Lower lobe of right lung (tissue), 2 donors: ENCODE measurements at regions not wholly inside any gene's neighbourhood (a gene's known extent, or its start where the extent isn't known, plus 50 kb on each side); places are given as distances from the start of the nearest gene placed in this dataset.

Experiments
- ATAC-seq, 2 donors: fragments of 200-7000 bp; cut with Tn5 transposase; one replicate each; pipeline ENCODE4 v1.9.1; 2020 to 2022; ENCODE audit warnings: mild to moderate bottlenecking in 2 of 2, moderate library complexity in 2 of 2
- DNase-seq: peaks from one replicate; pipeline ENCODE4 v3.0.0-alpha.2; 2020
- H3K27ac ChIP-seq: fragments of 200-600 bp; one replicate; pipeline ENCODE4 v1.8.0; 2022
- H3K27me3 ChIP-seq: fragments of 200-600 bp; one replicate; pipeline ENCODE4 v1.8.0; 2022; ENCODE audit warnings: low read depth
- H3K36me3 ChIP-seq: fragments of 200-600 bp; one replicate; pipeline ENCODE4 v1.8.0; 2022; ENCODE audit warnings: mild to moderate bottlenecking
- H3K4me1 ChIP-seq: fragments of 200-600 bp; one replicate; pipeline ENCODE4 v1.8.0; 2022
- H3K4me3 ChIP-seq: fragments of 200-600 bp; one replicate; pipeline ENCODE4 v1.8.0; 2022; ENCODE audit warnings: mild to moderate bottlenecking
- H3K9me3 ChIP-seq: fragments of 200-600 bp; one replicate; pipeline ENCODE4 v1.8.0; 2022
- CTCF ChIP-seq: fragments of 200-600 bp; IDR thresholded peaks from one replicate; pipeline ENCODE4 v1.8.0; 2022; ENCODE audit warnings: antibody characterized with exemption, mild to moderate bottlenecking
- intact Hi-C: fragments of 100-400 bp; cut with DNase I; formaldehyde crosslinking; loops from one replicate; pipeline ENCODE4 v1.11.0; 2022
- donor health status: DM: no; HTN: yes; CAD: no; lungs with severe emphysema.

- intact Hi-C loops, result no loop called here
- TF ChIP-seq CTCF, result no peak
Observed at GRCh38 chr16:6932871-6933385, 399.7 kb upstream of the RBFOX1 start.

GRCh38 chr16:6929868-6930267 is 402.8 kb upstream of the RBFOX1 start:
- H3K27ac ChIP-seq, result no peak overlapping the region
- no peaks in the 10 kb centered on the region for H3K27me3 ChIP-seq
- TF ChIP-seq CTCF, result no peak
- DNase-seq, result no peak
- no peaks in the 10 kb centered on the region for H3K36me3 ChIP-seq
- intact Hi-C loops, result no loop called here
- H3K4me3 ChIP-seq, result no peak overlapping the region
- H3K4me1 ChIP-seq, result no peaks in the 10 kb centered on the region
- H3K9me3 ChIP-seq, result no peaks in the 10 kb centered on the region
- ATAC-seq, result no peak

More at GRCh38 chr16:6932871-6933385, 399.7 kb upstream of the RBFOX1 start:
- Histone ChIP-seq H3K27ac (no peak overlapping the region), H3K27me3 (no peaks in the 10 kb centered on the region), H3K9me3 (no peaks in the 10 kb centered on the region), H3K4me3 (no peak overlapping the region), H3K4me1 (no peaks in the 10 kb centered on the region), H3K36me3 (no peaks in the 10 kb centered on the region)
- DNase-seq, result no peak
- no peak for ATAC-seq

DNA sequence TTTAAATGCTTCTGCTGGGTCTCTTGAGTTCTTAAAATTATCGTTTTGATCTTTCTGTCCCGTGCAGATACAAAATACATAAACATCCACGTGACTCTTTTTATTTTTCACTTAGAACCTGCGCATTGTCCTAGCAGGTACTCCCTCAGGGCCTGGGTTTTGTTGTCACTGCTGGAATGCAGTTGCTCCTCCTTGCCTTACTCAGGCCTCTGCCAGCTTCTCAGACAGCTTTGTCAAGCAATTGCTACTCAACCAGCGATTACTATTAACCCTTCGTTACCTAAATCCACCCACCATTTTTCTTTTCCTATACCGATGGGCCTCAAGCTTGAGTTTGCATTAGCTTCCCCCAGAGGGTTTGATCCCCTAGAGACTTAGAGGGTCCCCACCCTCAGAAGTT is 405.9 kb upstream of the RBFOX1 start:
- H3K4me1 ChIP-seq, result no peaks in the 10 kb centered on the region
- intact Hi-C loops, result no loop called here
- no peak overlapping the region for H3K4me3 ChIP-seq
- DNase-seq (no peak), ATAC-seq (no peak)
- no peaks in the 10 kb centered on the region for H3K27me3 ChIP-seq
- H3K36me3 ChIP-seq, result no peaks in the 10 kb centered on the region
- TF ChIP-seq CTCF, result no peak
- no peaks in the 10 kb centered on the region for H3K9me3 ChIP-seq
- no peak overlapping the region for H3K27ac ChIP-seq

DNA sequence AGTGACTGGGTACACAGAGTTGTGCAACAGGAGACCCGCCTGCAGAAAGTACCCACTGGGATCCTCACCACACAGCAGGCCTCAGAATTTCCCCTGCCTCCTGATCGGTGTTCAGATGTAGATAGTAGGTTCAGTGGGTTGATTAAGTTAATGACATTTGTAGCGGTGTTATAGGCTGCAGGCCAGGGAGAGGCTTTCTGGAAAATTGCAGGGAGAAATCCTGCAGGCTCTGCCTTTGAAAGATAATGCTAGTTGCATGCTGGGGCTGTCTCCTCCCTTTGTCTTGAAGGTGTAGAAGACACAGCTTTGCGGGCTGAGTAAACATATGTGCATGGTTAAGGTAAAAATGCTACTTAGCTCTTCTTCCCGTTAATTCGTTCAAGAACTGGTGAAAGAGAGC is 406.3 kb upstream of the RBFOX1 start:
- no peak for TF ChIP-seq CTCF
- Histone ChIP-seq H3K4me3 (no peak overlapping the region), H3K4me1 (no peaks in the 10 kb centered on the region), H3K27me3 (no peaks in the 10 kb centered on the region), H3K27ac (no peak overlapping the region), H3K9me3 (no peaks in the 10 kb centered on the region), H3K36me3 (no peaks in the 10 kb centered on the region)
- DNase-seq, result no peak
- intact Hi-C loops, result no loop called here
- ATAC-seq, result no peak

- intact Hi-C loops, result no loop called here
- DNase-seq (no peak), ATAC-seq (no peak)
- Histone ChIP-seq H3K4me3 (no peak overlapping the region), H3K36me3 (no peaks in the 10 kb centered on the region), H3K9me3 (no peaks in the 10 kb centered on the region), H3K4me1 (no peaks in the 10 kb centered on the region), H3K27ac (no peak overlapping the region), H3K27me3 (no peaks in the 10 kb centered on the region)
- no peak for TF ChIP-seq CTCF
Observed at GRCh38 chr16:6918646-6919045, 414.0 kb upstream of the RBFOX1 start.

DNA sequence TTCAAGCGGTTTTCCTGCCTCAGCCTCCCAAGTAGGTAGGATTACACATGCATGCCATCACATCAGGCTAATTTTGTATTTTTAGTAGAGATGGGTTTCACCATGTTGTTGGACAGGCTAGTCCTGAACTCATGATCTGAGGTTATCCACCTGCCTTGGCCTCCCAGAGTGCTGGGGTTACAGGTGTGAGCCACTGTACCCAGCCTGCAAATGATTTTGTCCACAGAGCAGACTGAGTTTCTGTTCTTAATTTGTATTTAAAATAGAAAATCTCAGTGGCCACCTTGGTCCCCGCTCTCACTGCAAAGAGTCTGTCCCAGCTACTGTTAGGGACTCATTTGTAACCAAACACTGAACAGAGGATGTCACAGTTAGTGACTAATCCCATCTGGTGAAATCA is 415.7 kb upstream of the RBFOX1 start:
- no peak for ATAC-seq

More for the DNA sequence above, 415.7 kb upstream of the RBFOX1 start:
- DNase-seq, result no peak
- no peaks in the 10 kb centered on the region for H3K9me3 ChIP-seq
- H3K27me3 ChIP-seq, result no peaks in the 10 kb centered on the region
- no peak overlapping the region for H3K27ac ChIP-seq
- no peak for TF ChIP-seq CTCF
- H3K36me3 ChIP-seq, result no peaks in the 10 kb centered on the region
- no peak overlapping the region for H3K4me3 ChIP-seq
- intact Hi-C loops, result no loop called here
- H3K4me1 ChIP-seq, result no peaks in the 10 kb centered on the region
